NCI-H1436 treated with DMSO at 0.1 percent for 48 hours (cell line): ENCODE measurements at regions not wholly inside any gene's neighbourhood (a gene's known extent, or its start where the extent isn't known, plus 50 kb on each side); places are given as distances from the start of the nearest gene placed in this dataset.
"Not testable (repeated sequence)": the region's sequence is repeated elsewhere in the genome, so short reads cannot be mapped to it uniquely, and the experiment has no call there.

ENCODE experiments used
- DNase-seq: peaks from one replicate; lab custom pipeline; 2025; lab: John Stamatoyannopoulos, UW

DNA sequence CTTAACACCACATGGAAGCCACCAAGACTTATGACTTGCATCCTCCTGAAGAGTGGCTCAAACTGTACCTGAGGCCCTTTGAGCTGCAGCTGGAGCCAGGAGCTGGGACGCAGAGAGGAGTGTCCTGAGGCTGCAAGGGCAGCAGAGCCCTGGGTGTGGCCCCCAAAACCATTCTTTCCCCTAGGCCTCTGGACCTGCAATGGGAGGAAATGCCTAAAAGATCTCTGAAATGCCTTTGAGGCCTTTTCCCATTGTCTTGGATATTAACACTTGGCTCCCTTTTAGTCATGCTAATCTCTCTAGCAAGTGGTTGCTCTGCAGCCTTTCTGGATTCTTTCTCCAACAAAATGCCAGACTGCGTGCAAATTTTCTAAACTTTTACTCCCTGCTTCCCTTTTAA is 156.1 kb downstream of the SLC38A4 start:
- DNase-seq = no peak

DNA sequence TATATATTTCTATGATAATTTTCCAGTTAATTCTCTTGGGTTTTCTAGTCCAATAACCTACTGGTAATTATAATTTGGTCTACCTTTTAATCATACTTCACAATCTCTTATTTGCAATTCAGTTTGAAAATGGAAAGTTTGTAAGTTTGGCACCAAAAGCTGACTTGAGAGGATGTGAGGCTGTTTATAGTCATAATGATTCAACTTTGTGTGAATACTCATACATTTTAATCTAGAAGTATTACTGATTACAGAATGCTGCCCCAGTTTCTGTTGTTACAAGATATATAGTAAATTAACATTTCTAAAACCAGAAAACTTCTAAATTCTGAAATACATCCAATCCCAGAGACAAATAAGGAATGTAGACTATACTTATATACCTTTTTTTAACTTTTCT is 158.2 kb downstream of the SLC38A4 start:
- no peak for DNase-seq

DNA sequence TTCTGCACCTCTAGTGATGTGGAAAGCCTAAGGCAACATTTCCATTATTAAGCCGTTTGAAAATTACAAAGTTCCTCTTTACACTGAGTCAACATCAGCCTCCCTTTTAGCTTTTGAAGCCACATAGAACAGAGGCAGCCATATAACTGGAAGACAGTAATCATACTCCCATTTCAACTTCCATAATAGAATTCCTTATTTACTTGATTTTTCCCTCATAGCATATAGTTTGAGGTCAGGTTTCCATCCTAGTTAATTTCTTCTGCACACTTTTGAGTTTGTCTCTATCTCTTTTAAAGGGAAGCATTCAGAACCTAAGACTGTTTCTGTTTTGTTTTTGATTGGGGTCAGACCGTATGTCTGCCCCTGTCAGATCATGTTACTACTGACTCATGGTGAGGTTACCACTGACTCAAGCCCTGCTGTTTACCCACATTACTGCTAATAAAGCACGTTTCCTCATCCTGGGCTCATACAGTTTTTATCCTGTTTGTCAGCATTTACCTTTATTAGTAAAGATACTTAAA is 161.0 kb downstream of the SLC38A4 start:
- peak; percentile 28 for DNase-seq

DNA sequence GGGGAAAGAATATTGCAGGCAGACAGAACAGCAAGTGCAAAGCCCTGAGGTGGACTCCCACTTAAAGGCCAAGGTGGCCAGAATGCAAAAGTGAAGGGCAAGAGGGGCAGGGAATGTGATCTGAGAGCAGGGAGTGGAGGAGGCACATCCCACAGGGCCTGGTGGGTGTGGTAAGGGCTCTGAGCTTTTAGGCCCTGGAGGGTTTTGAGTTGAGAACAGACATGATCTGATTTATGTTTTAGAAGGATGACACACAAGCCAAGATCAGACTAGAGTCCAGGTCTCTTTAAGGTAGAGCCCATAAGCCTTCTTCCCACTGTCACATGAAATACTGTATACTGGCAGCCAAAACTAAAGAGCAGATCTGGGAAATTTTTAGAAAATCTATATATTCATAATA is 162.5 kb downstream of the SLC38A4 start:
- DNase-seq = no peak

DNA sequence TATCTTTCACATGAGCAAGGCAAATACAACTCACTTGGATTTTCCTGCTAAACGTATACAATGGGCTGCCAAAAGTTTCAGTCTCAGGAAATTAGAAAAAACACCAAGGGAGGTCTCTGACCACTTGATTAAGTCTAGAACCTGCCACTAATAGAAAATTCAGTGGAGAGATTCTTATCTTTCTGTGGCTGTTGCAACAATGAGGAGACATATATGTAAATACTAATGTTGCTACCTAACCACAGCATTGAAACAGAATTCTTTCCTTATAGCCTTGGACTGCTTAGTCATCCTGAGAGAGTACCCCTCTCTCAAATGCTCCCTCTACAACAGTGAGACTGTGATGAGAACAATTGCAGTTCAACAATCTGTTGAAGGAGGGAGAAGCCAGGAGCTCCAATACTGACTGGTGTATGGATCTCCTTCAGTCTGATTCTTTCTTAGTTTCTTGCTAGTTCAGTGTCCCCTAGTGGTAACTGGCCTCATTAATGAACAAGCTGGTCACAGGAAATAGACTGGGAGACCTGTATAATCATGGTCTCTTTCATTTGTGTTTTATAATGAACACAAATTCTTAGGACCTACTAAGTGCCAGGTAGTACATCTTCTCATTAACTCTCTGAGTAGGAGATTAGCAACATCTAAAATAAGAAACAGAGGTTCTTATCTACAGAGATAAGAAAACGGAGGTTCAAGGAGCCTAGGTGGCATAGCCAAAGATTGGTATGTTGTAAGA is 164.5 kb downstream of the SLC38A4 start:
- DNase-seq = peak; percentile 70

DNA sequence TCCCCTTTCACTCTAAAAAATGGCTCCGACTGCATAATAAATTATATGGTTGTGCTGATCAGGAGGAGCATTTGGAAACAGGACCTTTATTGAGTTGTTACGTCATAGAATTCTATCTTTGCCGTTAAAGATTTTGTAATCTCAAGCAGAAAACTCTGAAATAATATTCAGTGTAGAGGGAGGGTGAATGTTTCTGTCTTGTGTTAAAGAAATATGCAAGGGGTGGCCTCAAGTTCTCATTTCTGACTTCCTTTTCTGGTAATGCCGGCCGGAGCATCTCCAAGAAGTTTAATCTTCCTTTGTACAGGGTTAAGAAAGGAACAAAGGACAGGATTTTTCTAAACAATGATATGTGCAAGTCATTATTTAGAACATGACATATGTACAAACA is 165.1 kb downstream of the SLC38A4 start:
- no peak for DNase-seq

DNA sequence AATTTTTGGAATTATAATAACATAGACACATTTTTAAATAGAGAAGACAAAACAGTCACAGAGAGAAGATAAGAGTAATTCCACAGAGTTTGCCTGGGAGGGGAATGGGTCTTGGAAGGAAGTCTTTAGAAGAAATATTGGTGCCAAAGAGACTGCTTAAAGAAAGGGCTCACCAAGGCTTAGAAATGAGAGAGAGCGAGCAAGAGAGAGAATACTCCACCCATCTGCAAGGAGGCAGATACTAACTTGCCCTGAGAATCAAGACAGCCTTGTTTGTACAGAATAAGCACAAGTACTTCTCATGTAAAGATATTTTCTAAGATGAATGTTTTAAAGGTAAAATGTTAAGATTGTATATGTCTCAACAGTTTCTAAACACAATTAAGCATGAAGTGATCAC is 165.5 kb downstream of the SLC38A4 start:
- DNase-seq = no peak

DNA sequence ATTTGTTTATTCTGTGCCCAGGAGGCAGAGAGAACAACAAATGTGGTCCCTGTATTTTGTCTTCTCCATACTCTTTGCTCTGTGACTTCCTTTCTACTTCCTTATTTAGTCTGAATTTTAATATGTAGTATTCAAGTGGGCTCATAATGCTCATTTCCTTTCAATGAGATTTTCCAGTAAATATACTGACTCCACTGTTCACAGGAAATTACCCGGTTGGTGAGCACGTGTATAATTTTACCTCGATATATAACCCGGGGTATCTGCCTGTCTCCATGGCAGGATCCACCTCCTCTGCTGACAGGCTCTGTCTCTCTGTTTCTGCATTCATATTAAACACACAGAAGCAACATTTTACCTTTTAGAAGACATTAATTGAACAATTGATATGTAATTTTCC is 166.0 kb downstream of the SLC38A4 start:
- DNase-seq = no peak

DNA sequence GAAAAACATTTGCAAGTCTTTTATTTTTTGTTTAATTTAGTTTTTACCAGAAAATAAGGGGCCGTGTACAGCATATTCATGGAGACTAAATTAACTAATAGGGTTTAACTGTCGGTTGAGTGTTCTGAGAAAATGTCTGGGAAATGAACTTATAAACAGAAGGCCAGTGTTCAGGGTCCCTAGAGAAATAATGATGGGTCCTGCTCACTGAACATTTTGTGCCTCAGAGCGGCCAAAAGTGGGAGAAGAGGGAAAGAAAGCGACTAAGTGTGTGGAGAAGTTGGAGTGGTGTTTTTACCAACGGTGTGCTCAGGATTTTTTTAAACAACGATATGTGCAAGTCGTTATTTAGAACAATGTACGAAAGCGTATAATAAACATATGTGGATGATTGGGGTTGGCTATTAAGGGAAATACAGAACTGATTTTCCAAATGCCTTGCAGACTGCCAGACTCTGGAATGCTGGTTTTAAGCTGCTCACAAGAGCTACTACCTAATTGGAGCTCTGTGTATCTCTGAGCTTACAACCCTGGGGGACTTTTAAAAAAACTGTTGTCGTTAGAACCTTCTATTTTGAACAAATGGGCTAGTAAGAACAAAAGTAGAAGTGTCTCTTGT is 166.7 kb downstream of the SLC38A4 start:
- DNase-seq = no peak

DNA sequence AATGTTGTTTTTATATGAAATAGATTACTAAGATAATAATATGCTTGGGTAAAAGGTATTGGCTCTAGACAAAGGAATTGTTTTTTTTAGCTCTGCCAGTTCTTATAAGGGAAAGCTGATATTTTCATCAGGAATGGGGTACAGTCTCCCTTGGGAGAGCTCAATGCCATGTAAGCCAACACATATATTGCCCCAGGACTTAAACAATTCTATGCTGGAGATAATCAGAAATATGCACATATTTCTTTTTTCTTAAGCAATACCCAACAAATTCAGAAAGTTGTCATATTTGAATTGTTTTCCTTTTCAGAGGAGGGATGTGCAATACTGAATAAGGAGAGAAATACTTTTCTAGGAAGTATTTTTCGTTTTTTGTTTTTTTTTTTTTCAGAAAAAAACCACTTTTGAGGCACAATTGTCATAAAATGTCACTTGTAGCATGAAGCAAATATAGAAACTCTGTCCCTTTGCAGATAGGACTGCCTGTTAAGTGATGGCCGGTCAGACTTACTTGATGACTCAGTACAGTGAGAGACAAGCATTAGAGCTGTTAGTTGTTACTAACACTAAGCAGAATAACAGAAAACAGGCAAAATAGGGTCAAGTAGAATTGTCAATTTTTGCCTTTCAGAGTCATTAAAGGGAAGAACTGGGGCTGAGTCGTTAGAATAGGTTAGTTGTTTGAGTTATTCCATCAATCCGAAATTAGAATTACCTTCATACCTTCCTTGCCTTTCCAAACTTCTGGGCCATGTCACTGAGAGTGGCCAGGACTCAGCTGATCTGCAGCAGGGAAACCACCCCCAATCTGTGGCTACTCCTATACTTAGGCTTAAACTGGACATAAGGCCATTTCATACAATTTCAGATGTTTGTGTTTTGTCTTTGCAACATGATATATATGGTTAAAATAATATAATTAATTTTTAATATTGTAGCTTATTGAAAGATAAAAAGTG is 168.1 kb downstream of the SLC38A4 start:
- no peak for DNase-seq

DNA sequence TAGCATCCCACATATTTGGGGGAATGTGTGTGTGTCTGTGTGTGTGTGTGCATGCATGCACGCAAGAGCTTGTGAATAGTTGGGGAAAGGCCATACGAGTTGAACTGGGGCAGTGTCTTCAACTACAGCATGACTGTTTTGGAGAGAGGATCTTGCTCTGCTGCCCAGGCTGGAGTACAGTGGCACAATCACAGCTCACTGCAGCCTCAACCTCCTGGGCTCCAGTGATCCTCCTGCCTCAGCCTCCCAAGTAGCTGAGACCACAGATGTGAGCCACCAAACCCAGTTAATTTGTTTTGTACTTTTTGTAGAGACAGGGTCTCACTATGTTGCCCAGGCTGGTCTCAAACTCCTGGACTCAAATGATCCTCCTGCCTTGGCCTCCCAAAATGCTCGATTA is 169.8 kb downstream of the SLC38A4 start:
- DNase-seq = not testable (repeated sequence)

DNA sequence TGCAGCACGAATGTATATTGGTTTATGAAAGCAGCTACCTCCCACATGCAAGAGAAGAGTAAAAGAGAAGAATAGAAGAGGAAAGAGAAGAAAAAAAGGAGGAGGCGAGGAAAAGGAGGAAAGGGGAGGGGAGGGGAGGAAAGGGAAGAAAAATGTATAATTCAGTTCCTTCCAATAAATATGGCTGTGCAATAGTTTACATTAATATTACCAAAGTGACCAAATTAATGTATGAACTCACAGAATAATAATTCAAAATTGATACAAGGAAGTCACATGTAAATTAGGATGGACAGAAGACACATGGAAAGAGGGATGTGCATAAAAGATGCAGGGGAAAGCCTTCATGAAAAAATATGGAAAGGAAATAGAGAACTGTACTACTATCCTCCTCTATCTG is 172.5 kb downstream of the SLC38A4 start:
- no peak for DNase-seq

DNA sequence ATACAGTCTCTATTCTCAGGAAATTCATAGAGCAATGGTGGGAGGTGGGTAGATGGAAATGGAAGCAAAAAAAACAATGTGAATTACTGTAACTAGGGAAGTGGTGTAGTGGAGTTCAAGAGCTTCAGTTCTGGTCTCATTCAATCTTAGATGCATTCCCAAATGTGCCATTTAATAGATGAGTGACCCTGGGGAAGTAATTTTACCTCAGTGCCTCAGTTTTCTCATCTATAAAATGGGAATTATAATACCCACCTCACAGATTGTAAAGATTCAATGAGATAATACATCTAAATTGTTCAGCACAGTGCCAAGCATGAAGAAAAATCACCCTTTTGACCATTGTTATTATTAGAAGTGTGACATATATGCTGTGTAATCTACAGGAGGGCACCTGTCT is 173.1 kb downstream of the SLC38A4 start:
- no peak for DNase-seq

DNA sequence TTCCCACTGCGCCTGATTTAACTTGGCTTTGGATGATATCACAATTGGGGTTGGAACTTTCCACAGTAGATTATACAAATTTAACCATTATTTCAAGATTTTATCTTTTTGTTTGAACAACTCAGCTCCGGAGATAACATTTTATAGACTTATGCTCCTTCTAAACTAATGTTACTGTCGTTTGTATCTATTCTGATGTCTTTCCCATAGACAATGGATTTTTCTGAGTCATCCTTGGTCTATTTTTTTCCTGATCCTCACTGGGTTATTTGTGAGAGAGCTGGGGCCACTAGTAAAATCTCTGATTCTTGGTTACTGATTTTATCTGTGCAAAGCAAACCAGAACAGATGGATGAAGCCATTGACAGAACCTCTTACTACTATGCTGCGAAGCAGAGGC is 175.1 kb downstream of the SLC38A4 start:
- DNase-seq = no peak

DNA sequence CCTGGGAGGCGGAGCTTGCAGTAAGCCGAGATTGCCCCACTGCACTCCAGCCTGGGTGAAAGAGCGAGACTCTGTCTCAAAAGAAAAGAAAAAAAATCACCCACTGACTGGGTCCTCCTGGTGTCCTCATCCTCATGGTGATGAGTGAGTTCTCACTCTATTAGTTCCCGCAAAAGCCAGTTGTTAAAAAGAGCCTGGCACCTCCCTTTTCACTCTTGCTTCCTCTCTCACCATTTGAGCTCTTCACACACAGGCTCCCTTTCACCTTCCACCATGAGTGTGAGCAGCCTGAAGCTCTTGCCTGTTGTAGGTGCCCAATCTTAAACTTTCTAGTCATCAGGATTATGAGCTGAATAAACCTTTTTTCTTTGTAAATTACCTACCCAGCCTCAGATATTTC is 176.4 kb downstream of the SLC38A4 start:
- no peak for DNase-seq

DNA sequence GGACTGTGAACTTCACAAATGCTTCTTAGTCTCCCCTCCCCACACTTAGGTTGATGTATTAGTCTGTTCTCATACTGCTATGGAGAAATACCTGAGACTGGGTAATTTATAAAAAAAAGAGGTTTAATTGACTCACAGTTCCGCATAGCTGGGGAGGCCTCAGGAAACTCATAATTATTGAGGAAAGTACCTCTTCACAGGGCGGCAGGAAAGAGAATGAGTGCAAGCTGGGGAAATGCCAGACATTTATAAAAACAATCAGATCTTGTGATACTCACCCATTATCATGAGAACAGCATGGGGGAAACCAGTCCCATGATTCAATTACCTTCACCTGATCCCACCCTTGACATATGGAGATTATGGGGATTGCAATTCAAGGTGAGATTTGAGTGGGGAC is 178.8 kb downstream of the SLC38A4 start:
- DNase-seq = no peak

DNA sequence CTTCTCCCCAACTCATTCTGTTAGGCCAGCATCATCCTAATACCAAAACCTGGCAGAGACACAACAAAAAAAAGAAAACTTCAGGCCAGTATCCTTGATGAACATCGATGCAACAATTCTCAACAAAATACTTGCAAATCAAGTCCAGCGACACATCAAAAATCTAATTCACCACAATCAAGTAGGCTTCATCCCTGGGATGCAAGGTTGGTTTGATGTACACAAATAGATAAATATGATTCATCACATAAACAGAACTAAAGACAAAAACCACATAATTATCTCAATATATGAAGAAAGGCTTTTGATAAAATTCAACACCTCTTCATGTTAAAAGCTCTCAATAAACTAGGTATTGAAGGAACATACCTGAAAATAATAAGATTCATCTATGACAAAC is 184.1 kb downstream of the SLC38A4 start:
- not testable (repeated sequence) for DNase-seq

DNA sequence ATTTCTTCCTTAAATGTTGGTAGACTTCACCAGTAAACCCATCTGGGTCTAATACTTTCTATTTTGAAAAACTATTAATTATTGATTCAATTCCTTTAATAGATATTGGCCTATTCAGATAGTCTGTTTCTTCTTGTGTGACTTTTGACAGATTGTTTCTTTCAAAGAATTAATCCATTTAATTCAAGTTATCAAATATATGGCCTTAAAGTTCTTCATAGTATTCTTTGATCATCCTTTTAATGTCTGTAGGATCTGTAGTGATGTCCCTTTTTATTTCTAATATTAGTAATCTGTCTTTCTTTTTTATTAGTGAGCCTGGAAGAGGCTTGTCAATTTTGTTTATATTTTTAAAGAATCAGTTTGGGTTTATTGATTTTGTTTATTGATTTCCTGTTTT is 190.0 kb downstream of the SLC38A4 start:
- DNase-seq = no peak

DNA sequence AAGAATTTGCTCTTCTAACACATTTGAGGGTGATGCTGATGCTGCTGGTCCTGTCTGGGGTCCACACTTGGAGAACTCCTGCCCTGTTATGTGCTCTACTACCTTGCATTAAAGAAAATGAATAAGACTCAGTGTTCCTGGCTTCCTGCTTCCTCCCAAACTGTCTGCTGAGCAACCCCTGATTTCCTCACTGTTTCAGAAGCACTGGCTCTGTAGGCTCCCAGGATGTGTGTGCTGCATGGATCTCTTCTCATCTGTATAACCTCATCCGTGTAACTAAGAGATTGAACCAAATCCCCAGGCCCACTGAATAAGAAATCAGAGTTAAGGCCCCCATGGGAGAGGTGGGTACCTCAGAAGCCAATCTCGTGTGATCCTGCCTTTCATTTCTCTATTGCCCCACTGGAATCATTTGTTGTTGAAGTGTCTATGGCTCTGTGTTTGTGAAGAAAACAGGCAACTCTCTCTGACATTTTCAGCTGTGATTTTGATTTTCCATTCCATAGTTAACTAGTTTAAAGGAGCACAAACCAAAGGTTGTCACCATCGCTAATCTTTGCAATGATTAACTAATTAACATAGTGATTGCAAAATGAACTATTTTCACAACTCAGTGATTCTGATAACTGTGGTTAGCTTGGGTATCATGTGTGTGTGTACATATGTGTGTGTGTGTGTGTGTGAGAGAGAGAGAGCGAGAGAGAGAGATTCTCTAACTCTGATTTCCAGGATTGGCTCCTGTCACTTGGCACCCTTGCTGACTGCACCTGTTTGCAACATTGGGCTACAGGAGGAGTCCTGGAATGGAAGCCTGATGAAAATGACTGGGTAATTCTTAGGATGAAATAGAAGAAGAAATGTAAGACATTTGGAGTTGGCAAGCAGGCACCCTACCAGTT is 196.2 kb downstream of the SLC38A4 start:
- DNase-seq = no peak

DNA sequence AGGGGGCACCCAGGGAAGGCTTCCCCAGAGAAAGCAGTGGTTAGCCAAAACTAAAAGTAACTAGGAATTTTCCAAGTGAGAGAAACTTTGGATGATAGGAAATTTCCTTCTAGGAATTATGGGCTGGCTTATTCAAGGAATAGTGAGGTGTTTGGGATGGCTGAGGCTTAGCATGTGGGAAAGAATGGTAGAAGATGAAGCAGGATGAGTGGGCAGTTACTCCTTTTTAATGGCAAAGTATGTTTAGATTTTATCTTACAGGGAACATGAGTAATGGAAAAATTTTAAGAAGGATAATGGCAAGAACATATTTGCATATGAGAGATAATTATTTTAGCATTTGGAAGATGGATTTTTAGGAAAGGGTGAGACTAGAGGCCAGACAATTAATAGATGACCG is 197.6 kb downstream of the SLC38A4 start:
- DNase-seq = no peak

DNA sequence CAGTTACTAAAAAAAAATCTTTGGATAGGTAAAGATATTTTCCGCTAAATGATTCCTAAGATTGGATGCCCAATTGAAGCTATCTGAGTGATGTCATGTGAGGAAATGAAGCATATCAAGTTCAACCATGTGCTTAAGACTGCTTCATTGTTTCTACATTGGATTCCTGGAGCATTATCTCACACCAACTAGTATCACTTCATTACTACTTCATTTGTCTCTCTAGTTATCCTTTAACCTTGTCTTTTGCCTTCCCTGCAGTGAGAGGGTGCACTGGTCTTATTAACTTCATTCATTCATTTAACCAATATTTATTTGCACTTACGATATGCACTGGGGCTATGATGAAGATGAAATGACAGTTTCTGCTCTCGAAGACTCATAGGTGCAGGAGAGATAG is 198.1 kb downstream of the SLC38A4 start:
- no peak for DNase-seq

DNA sequence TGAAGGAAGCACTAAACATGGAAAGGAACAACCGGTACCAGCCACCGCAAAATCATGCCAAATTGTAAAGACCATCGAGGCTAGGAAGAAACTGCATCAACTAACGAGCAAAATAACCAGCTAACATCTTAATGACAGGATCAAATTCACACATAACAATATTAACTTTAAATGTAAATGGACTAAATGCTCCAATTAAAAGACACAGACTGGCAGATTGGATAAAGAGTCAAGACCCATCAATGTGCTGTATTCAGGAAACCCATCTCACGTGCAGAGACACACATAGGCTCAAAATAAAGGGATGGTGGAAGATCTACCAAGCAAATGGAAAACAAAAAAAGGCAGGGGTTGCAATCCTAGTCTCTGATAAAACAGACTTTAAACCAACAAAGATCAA is 206.3 kb downstream of the SLC38A4 start:
- DNase-seq = not testable (repeated sequence)
